Mesothelial cell of epicardium (in vitro differentiated cells): ENCODE measurements at regions not wholly inside any gene's neighbourhood (a gene's known extent, or its start where the extent isn't known, plus 50 kb on each side); places are given as distances from the start of the nearest gene placed in this dataset.

Source experiments
- DNase-seq, 2 experiments: peaks; one replicate each; pipeline ENCODE4 v3.0.0; 2021; ENCODE audit warnings: low spot score in 2 of 2; ENCODE audit not compliant: unreplicated experiment in 2 of 2
- H3K27ac Mint-ChIP-seq: 2 replicates; pipeline ENCODE4 v1.8.0; 2021; ENCODE audit warnings: mixed read lengths
- H3K27me3 Mint-ChIP-seq: 2 replicates; pipeline ENCODE4 v1.8.0; 2021; ENCODE audit warnings: low read depth, mixed read lengths
- H3K36me3 Mint-ChIP-seq: 2 replicates; pipeline ENCODE4 v1.8.0; 2021; ENCODE audit warnings: mixed read lengths
- H3K4me1 Mint-ChIP-seq: 2 replicates; pipeline ENCODE4 v1.8.0; 2021; ENCODE audit warnings: mixed read lengths
- H3K4me3 Mint-ChIP-seq: 2 replicates; pipeline ENCODE4 v1.8.0; 2021; ENCODE audit warnings: mild to moderate bottlenecking, moderate library complexity, mixed read lengths
- H3K9me3 Mint-ChIP-seq: 2 replicates; pipeline ENCODE4 v1.8.0; 2021; ENCODE audit warnings: mixed read lengths
- CTCF ChIP-seq: fragments of 200-600 bp; sonication (generic); IDR thresholded peaks from one replicate; pipeline ENCODE4 v1.5.0; 2021; ENCODE audit warnings: antibody characterized with exemption; ENCODE audit not compliant: unreplicated experiment

DNA sequence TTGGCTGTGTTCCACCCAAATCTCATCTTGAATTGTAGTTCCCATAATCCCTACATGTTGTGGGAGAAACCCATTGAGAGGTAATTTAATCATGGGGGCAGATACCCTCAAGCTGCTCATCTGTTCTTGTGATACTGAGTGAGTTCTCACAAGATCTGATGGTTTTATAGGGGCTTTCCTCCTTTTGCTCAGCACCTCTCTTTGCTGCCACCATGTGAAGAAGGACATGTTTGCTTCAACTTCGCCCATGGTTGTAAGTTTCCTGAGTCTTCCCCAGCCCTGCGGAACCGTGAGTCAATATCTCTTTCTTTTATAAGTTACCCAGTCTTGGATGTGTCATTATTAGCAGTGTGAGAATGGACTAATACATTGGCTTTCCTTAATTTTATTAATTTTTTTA, 527.8 kb downstream of the MDFIC start:
- Mint-ChIP-seq H3K27me3 (no peaks in the 10 kb centered on the region), H3K4me1 (no peaks in the 10 kb centered on the region), H3K27ac (no peak overlapping the region), H3K36me3 (no peaks in the 10 kb centered on the region), H3K4me3 (no peak overlapping the region), H3K9me3 (peaks cover 4% of the 10 kb centered on the region)
- no peak for DNase-seq
- TF ChIP-seq CTCF, result no peak

- H3K27ac Mint-ChIP-seq, result no peak overlapping the region
- H3K36me3 Mint-ChIP-seq, result no peaks in the 10 kb centered on the region
- H3K4me1 Mint-ChIP-seq, result peaks cover 4% of the 10 kb centered on the region
- no peak for DNase-seq
- H3K9me3 Mint-ChIP-seq, result peaks cover 3% of the 10 kb centered on the region
- no peak overlapping the region for H3K4me3 Mint-ChIP-seq
- no peak for TF ChIP-seq CTCF
- H3K27me3 Mint-ChIP-seq, result no peaks in the 10 kb centered on the region
These were observed 525.6 kb downstream of the MDFIC start for GRCh38 chr7:115447495-115447894.

- Mint-ChIP-seq H3K36me3 (no peaks in the 10 kb centered on the region), H3K4me1 (peaks cover 15% of the 10 kb centered on the region), H3K4me3 (no peak overlapping the region), H3K9me3 (peaks cover 6% of the 10 kb centered on the region), H3K27ac (no peak overlapping the region), H3K27me3 (no peaks in the 10 kb centered on the region)
- TF ChIP-seq CTCF, result no peak
- DNase-seq, result no peak
These were observed 519.1 kb downstream of the MDFIC start for GRCh38 chr7:115441033-115441432.

- no peak for TF ChIP-seq CTCF
- Mint-ChIP-seq H3K9me3 (peaks cover 14% of the 10 kb centered on the region), H3K4me3 (no peak overlapping the region), H3K36me3 (no peaks in the 10 kb centered on the region), H3K27me3 (no peaks in the 10 kb centered on the region), H3K4me1 (no peaks in the 10 kb centered on the region), H3K27ac (no peak overlapping the region)
- no peak for DNase-seq
These were observed 513.3 kb downstream of the MDFIC start for GRCh38 chr7:115435178-115435577.

DNA sequence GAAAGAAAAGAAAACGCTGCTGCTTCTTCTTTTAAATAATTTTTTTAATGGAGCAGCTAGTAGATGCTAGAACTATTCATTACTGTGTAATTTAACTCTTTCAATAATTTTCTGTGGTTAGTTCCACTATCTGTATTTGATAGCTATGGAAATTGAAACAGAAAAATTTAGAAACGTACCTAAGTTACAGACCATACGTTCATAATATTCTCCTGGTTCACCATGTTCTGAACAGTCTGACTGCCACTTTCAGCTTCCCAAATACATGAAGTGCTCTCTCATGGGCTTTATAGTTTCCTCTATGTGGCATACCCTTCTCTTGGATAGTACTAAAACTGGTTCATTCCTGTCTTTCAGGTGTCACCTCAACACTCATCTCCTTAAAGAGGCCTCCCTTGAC, 508.0 kb downstream of the MDFIC start:
- no peaks in the 10 kb centered on the region for H3K36me3 Mint-ChIP-seq
- H3K27me3 Mint-ChIP-seq, result no peaks in the 10 kb centered on the region
- peaks cover 5% of the 10 kb centered on the region for H3K4me1 Mint-ChIP-seq
- H3K27ac Mint-ChIP-seq, result no peak overlapping the region
- TF ChIP-seq CTCF, result no peak
- H3K9me3 Mint-ChIP-seq, result peaks cover 6% of the 10 kb centered on the region
- DNase-seq, result no peak
- no peak overlapping the region for H3K4me3 Mint-ChIP-seq

- no peak for DNase-seq
- TF ChIP-seq CTCF, result no peak
- Mint-ChIP-seq H3K36me3 (peaks cover 1% of the 10 kb centered on the region), H3K4me3 (no peak overlapping the region), H3K4me1 (no peaks in the 10 kb centered on the region), H3K9me3 (peaks cover 20% of the 10 kb centered on the region), H3K27ac (no peak overlapping the region), H3K27me3 (no peaks in the 10 kb centered on the region)
These were observed 495.8 kb downstream of the MDFIC start for GRCh38 chr7:115417662-115418061.
